GM23248 (cell line): ENCODE measurements at regions not wholly inside any gene's neighbourhood (a gene's known extent, or its start where the extent isn't known, plus 50 kb on each side); places are given as distances from the start of the nearest gene placed in this dataset.

Experiments
- EZH2 ChIP-seq: fragments of 200-600 bp; sonication (generic); IDR thresholded peaks from 2 replicates; pipeline ENCODE4 v1.6.1; 2018; ENCODE audit warnings: antibody characterized with exemption, mild to moderate bottlenecking; ENCODE audit not compliant: insufficient read depth, poor library complexity, severe bottlenecking
- EZH2phosphoT487 ChIP-seq: fragments of 200-600 bp; sonication (generic); IDR thresholded peaks from 2 replicates; pipeline ENCODE4 v1.6.1; 2018; ENCODE audit warnings: antibody characterized with exemption, moderate library complexity, mild to moderate bottlenecking, low read depth; ENCODE audit not compliant: insufficient read depth

DNA sequence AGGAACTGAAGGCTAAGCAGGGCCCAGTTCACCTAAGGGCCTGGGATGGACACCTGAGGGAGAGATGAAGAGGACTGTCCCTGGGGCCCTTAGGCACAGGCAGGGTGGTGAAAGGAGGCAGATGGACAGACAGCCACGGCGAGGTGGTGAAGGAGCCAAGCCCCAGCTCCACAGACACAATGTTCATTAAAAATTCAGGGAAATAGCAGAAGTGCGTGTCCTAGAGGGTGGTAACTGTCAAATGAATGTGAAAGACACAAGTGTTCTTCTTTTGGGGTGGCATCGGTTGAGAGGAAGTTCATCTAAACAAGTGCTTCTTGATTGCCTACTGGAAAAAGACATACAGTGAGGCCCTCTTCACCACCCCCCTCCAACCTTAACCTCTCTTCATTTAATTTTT, 76.2 kb upstream of the SIX2 start:
- no peak for TF ChIP-seq EZH2phosphoT487
- TF ChIP-seq EZH2, result no peak
